Heart left ventricle (tissue), 13 donors: ENCODE measurements at regions not wholly inside any gene's neighbourhood (a gene's known extent, or its start where the extent isn't known, plus 50 kb on each side); places are given as distances from the start of the nearest gene placed in this dataset.

Experiments used
- CTCF ChIP-seq, 12 donors: fragments of 200-600 bp; sonication (generic) in 4 of 12; IDR thresholded peaks; one replicate each; pipeline versions ENCODE4 v1.5.0 to v1.8.0; 2018 to 2022; ENCODE audit warnings: antibody characterized with exemption in 12 of 12, mild to moderate bottlenecking in 5 of 12
- POLR2A ChIP-seq, 2 donors: fragments of 450-650 bp; IDR thresholded peaks; one replicate each; pipeline ENCODE4 v1.6.1; 2017; ENCODE audit warnings: antibody characterized with exemption in 2 of 2, mild to moderate bottlenecking in 2 of 2, moderate library complexity in 2 of 2
- donor health status: ischemic (EF 13 %, LVEDD 7.1; RV severe dilation, severe dysfunction).
- donor health status: DM: no; HTN: yes; CAD: no.
- donor health status: DM: no; HTN: no; CAD: no.
- donor health status: ischemic (EF 25% LVEDD 6.9; RV normal size, moderate dysfunction).
- donor health status: ischemic (EF 25% LVEDD 5.7; RV mildly dilated, moderate dysfunction).
- donor health status: ischemic (EF 35%, LVEDD 5.7; RV mildly dilated, moderate dysfunction).
- donor health status: nonischemic (EF 11% LVEDD 7.7; RV severe dilation, severe dysfunction).
- donor health status: DM: yes; HTN: yes; CAD: no.
- donor health status: PGD.
- donor health status: ischemic (EF 29% LVEDD 5.4; RV normal size, mild dysfunction).
- donor health status: nonischemic (EF 23%, LVEDD 6.1; RV moderate dilation, normal function).

- TF ChIP-seq CTCF (IDR thresholded peaks at IDR 0.05), result no peak
- TF ChIP-seq POLR2A (IDR thresholded peaks at IDR 0.05), result no peak
Observed at GRCh38 chr13:109510013-109510412, 276.4 kb downstream of the IRS2 start.
